CD4-positive, alpha-beta T cell treated with Interferon gamma for 1 hour (primary cell): ENCODE measurements at regions not wholly inside any gene's neighbourhood (a gene's known extent, or its start where the extent isn't known, plus 50 kb on each side); places are given as distances from the start of the nearest gene placed in this dataset.
A peak's percentile ranks its signal among the peaks of the same experiment; 100 is the strongest.

ENCODE experiments used
- DNase-seq: peaks from one replicate; pipeline ENCODE4 v3.0.0-alpha.2; 2020

DNA sequence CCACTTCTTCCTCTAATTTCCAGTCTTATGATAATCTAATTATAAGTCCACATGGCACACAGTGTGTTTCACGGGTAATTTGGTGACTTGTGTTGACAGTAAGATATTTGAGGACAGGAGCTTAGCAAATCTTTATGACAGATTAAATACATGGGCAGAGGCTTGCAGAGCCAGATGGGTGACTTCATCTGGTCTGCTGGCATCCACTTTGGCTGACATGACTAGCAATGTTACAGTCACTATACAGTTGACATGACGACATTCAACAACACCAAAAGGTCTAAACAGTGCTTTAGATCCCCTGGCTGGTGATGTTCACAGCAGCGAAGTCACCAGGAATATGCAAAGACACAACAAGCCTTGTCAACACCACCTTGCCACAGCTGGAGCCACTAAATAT lies 147.2 kb downstream of the ETS2 start:
- no peak for DNase-seq

DNA sequence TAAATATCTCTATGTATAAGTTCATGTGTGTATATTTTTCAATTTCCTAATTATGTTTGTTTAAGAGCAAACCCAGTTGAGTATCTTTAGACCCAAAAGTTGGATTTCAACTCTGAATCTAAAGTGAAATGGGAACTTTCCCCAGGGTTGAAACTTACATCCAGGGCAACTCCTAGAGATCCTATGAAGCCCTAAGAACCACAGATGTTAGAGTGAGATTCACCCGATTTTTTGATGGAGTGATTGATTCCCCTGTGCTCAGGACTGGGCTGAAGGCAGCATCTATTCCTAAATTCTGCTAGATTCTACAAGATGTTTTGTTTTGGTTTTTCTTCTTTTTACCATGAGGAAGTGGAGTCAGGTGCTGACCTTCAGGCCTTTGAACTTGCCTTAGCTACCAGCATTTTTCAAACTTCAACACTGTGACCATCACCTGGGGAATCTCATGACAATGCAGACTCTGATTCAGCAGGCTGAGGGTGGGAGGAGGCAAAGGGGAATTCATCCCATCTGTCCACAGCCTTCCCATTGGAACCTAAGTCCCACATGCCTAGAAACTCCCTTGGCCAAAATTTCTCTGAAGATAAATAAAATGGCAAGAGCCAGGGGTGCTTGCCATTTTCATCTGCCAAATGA lies 145.5 kb downstream of the ETS2 start:
- no peak for DNase-seq

DNA sequence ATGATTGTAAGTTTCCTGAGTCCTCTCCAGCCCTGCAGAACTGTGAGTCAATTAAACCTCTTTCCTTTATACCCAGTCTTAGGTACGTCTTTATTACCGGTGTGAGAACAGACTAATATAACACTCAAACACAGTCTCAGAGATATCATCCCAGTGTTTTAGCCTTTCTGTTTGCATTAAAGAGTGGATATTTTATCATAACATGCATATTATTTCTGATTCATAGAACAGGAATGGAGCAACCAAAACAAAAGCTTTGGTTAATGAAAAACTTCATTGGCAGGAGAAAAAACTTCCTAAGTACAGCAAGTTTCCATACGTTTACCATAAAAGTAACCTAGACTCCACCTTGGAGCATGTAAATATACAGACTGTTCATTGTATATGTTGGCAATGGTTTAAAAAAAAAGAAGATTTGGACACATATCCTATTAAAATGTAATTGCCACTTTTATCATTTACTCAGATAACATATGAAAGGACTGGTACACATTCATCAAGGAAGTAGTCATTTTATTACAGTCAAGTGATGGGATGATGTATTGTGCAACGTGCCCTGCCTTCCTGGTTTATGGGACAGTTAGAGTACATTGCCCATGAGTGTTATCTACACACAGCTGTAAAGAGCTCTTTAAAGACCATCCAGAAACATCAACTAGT lies 144.8 kb downstream of the ETS2 start:
- DNase-seq, result no peak

DNA sequence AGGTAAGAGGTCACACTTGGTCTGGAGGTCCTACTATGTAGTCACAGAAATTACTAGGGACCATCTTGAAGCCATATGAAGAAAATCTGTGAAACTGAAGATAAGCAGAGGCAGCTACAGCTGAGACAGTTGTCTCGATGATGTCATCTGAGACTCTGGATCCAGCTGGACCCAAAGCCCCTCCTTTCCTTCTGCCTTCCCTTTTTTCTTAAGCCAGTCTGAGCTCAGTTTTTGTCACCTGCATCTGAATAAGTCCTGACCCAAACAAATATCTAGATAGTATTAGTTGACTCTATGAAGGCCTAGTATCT lies 143.3 kb downstream of the ETS2 start:
- DNase-seq, result no peak

DNA sequence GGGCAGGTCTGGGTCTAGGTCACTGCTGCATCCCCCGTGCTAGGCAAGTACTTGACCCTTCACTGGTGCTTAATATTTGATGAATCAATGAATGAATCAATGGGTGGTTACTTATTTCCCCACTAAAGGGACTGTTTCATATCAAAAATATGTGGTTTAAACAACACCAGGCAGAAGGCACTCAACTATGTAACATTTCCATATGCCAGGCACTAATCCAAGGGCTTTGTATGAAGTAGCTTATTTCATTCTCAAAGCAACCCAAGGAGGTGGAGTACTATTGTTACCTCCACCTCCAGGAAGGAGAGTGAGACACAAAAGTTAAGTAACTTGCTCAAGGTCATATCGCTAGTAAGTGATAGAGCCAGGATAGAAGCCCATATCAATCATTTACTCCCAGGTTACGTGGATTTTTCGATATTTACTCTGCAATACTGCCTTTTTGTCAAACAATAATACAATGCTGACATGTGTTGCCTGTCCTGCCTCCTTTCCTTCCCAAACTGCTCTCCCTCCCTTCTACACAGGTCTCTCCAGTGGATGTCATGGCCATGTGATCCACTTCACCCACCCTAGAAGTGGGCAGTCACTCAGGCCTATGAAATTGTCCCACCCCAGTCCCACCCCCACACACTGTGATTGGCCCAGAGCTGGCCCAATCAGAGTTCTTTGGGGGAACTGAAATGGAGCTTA lies 142.8 kb downstream of the ETS2 start:
- no peak for DNase-seq

DNA sequence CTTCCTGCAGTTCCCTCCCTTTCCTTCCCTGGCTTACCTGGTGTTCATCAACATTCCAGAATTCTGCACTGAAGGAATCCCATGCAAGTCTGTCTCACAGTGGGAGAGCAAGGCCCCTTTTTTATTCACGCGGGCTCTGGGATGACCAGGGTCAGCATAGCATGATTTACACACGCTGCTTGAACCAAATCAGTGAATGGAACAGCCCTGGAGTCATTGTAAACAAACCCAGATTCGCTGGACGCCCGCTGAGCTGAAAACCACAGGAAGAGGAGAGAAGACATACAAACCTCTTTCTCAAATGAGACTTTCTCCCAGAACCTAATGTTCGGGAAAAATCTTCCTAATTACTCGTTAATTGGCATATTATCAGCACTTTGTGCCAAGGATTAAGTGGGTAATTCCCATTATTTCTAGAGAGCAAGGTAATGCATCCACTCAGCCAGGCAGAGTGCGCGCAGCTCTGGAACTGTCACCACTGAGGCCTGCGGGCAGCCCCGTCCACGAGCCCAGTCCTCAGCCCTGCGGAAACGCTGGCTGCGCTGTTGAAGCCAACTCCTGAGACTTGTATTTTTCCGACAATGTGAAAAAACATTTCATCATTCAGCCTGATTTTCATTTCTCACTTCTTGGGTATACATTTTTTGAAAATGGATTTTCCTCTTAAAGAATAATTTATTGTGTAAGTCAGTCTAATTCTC lies 140.0 kb downstream of the ETS2 start:
- no peak for DNase-seq

DNA sequence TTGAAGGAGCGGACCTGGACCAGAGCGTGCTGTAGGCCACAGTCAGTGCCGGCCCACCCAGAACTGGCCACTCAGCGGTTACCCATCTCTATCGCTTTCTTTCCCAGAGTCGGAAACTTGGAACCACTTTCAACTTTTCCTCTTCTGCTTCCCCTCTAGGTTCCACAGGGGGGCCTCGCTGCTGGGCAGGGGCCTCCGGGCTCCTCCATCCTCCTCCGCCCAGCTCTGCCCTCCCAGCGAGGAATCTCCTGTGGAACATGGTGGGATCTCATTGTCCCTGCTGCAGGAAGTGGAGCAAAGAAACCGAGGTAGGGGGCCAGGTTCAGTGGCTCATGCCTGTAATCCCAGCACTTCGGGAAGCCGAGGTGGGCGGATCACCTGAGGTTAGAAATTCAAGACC lies 139.2 kb downstream of the ETS2 start:
- no peak for DNase-seq

DNA sequence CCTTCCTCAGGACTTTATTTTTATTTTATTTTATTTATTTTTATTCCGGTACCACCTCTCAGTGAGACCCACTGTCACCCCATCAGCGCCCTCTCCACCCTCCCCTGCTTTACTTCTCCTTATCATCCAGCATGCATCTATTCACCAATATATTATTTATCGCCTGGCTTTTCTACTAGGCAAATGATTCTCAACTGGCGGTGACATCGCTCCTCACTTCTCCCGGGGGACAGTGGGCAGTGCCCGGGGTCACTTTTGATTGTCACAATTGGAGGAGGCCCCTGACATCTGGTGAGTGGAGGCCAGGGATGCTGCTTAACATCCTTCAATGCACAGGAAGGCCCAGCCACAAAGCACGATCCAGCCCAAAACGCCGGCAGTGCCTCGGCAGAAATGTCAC lies 138.7 kb downstream of the ETS2 start:
- DNase-seq, result no peak

DNA sequence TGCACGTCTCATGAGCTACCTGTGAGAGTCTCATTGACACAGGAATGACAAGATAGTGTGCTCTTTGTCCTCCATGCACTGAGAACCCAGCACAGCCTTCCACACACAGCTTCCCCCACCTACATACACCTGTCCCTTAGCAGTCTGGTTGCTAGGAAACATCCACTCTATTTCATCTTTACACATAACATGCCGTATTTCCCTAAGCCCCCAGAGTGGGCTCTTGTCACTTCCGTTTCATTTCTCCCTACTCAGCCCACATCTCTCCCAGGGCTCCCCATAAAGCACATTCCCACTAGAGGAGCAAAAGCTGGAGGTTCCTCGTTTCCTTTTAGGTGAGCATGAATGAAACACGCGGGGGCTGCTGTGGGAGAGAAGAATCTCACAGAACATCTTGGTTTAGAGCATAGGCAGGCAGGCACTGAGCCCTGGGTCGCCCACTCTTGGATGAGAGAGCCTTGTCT lies 137.1 kb downstream of the ETS2 start:
- no peak for DNase-seq

DNA sequence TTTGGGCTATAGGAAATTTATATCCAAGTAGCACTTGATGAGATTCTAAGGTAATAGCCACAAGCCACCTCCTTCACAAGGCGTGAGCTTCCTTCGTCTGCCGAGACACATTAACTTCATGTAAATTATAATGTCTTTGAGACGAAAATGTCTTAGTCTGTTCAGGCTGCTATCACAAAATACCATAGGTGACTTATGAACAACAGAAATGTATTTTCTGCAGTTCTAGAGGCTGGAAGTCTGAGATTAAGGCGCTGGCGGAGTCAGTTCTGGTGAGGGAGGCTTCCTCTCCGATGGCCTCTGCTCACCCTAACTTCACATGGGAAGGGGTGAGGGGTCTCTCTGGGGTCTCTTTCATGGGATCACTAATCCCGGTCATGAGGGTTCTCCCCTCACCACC lies 133.0 kb downstream of the ETS2 start:
- DNase-seq, result no peak

DNA sequence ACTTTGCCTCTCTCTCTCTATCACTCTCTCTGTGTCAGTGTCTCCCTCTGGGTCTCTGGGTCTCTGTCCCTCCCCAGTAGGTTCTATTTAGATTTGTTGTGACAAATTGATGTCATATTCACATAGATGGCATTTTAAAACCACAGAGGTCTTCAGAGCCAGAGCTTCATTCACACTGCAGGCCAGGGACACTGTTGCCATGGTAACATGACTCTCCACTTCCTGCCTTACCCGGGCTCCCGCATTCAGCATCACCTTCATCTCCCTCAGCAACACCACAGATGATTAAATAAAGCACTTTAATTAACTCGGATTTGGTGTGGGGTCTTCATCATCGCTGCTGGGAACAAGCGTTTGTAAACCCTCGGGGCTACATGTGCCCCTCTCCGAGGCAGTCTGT lies 132.6 kb downstream of the ETS2 start:
- peak; percentile 45 for DNase-seq

DNA sequence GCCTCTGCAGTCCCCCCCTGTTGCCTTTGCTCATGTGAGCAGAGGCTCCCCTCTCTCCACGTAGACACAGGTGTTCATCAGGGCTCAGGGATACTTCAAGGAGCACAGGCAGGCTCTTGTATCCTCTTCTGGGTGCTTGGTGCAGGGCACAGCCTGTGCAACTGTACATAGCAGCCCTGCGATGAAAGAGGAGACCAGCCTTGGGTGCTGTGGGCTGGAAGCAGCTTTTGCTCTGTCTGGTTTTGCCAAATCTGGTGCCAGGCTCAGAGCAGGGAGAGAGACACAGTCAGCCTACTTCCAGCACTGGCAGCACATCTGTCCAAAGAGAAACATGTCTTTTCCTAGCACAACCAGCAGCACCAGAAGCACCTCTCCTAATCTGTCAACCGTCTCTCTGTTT lies 132.1 kb downstream of the ETS2 start:
- DNase-seq, result no peak

DNA sequence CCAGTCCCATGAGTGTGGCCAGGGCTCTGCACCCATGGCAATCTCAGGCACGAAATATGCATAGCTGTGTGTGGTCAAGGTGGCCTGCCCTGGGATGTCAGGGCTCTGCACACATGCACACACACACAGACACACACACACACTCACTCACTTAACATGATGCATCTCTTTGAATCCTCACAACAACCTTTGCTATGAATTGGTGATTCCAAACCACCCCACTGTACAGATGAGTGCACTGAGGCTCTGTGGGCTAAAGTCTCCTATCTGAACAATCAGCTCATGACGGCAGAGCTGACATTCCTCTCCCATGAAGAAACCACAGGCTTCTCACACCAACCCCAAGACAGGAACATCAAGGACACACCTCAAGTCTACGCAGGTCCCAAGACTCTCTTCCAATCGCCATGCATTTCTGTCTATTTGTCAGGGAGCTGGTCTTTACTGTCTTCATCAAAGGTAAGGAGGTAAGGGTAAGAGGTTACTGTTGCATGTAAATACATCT lies 131.6 kb downstream of the ETS2 start:
- DNase-seq, result no peak

DNA sequence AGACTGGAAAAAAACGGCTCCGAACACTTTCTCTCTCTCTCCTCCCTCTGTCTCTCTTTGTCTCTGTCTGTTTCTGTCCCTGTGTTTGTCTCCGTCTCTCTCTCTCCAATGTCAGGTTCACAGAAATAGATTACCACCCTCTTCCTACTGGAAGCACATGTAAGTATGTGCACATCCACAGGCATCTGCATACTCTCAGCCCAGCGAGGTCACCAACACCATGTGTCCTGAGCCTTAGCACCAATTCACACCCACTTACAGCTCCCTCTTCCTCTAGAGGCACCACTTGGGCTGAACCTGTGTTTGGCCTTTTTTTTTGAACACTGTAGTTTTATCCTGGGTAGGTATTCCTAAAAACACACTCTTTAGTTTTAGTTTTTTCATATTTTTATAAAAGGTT lies 130.5 kb downstream of the ETS2 start:
- no peak for DNase-seq

DNA sequence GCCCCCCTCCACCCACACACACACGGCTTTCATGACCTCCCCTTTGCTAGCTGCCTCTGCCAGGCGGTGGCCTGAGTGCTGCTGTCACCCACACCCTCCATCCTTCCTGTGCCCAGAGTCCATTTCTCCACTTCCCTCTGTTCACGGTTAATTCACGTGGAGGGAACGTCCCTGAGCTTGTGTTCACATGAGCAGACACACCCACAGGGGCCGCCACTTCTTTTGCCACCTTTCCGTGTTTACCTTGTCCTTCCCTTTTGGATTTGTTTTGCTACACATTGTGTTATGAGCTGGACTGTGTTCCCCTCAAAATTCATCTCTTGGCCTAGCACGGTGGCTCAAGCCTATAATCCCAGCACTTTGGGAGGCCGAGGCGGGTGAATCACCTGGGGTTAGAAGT lies 128.0 kb downstream of the ETS2 start:
- DNase-seq, result no peak

DNA sequence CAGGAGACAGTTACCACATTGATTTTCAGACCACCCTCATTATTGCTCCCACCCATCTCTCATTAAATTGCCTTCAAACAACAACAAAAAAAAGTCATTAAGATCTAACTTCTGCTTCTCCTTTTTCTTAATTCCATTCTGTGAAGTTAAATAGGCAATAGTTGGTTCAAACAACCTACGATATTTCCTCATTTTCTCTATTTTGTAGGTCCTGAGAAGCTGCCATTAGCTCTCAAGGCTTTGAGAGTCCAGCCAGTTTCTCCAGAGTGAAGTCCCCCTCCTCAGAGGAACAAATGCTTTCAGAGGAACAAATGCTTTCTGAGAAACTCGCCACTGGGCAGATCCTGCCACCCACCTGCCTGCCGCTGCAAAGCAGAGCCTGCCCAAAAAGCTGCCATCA lies 125.6 kb downstream of the ETS2 start:
- no peak for DNase-seq

DNA sequence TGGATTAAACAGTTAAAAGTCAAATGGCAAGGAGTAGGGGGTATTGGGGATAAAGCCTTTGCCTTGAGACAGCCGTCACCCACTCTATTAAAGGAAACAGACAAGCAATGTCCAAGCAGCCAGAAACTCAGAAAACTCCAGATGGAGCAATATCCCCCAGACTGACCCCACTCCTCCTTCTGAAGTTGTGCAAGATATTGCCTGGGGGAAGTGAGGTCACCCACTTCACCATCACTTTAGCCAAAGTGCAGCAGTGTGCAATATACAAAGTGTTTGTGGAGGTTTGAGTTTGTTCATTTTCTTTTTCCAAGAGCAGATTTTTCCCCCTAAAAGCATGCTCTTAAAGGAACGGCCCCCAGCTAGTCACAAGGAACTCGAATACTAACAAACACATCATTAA lies 125.1 kb downstream of the ETS2 start:
- peak; percentile 52 for DNase-seq

DNA sequence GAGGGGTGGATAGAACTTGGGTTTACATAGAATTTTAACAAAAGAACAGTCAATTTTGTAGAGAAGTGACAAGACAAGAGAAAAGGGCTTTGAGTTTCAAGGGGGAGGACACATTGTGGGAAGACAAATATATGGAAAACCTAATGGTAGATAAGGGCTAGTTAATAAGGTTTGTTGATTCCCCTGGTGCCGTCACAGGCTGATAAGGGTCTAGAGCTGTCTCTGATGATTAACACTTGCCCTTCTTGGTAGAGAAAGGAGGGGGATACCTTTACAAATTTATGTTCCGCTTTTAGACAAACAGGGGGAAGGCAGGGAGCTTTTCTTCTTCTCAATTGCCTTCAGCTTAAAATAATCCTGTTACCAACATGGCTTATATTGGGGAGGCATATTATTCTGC lies 124.3 kb downstream of the ETS2 start:
- no peak for DNase-seq

DNA sequence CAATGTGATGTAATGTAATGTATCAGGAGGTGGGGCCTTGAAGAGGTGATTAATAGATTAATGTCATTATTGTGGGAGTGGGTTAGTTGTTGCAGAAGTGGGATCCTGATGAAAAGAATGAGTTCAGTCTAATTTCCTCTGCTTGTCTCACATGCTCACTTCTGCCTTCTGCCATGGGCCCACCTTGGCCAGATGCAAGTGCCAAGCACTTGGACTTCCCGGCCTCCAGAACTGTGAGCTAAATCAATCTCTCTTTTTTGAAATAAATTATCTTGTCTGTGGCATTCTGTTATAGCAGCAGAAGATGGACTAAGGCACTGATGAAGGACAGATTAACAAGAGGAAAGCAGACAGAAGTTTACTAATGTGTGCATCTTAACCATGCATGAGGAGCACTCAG lies 123.9 kb downstream of the ETS2 start:
- DNase-seq, result no peak

DNA sequence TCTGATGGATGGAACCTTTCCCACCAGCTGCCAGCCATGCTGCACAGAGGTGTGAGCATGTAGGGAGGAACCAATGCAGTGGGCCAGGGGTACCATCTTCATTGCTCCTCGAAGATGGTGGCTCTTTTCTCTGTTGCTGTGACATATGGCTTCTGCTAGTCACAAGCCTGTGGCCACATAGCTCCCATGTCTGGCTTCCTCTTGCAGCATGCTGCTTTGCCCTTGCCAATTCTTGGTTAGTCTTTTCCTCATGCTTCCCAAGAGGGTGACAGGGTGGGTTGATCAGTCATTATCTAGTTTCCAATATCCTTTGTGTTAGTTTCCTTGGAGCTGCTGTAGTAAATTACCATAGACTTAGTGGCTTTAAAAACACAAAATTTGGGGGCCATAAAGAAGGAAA lies 123.4 kb downstream of the ETS2 start:
- no peak for DNase-seq

DNA sequence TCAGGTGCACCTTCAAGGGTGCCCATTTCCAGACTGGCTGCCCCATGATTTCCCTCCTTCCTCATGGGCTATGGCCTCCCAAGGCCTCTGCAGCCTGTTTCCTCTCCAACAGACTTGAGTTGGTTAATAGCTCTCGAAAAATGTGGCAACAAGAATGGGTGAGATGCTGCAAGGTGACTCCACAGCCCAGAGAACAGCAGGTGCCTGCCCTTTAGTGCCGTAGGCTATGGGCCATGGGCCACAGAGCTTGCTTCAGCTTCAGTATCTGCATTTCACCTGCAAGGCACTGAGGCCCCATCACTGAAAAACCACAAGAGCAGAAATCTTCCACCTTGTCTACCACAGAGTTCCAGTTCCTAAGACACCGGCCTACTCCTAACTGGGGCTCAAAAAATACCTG lies 122.0 kb downstream of the ETS2 start:
- DNase-seq, result no peak

DNA sequence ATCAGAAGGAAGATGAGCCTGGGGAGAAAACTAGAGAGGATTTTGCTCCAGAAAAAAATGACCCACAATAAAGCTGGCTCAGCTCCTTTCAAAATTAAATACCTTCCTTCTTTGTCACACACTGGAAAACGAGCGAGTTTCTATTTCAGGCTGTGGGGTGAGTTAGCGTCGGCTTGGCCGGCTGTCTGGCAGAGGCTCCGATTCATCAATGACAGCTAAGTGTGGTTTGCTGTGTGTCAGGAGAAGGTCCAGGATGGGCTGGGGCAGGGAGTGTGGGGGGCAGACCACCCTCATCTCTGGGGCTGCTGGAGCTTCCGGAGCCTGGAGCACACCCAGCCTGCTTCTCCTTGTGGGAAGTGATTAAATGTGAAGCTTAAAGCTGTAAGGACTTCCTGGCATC lies 120.2 kb downstream of the ETS2 start:
- DNase-seq, result no peak

DNA sequence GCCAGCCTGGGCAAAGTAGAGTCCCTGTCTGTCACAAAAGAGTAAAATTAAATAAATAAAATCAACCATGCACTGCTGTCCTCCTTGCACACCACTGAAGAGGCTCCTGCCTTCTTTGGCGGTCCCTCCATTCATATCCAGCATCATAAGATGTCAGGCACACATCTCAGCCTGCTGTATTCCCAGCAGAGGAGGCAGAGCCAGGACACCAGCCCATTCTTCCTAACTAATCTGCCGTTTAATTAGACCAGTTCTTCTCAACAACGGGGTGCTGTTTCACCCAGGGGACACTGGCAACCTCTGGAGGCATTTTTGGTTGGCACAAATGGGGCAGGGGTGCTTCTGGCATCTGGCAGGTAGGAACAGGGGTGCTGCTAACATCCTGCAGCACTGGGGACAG lies 119.7 kb downstream of the ETS2 start:
- no peak for DNase-seq

DNA sequence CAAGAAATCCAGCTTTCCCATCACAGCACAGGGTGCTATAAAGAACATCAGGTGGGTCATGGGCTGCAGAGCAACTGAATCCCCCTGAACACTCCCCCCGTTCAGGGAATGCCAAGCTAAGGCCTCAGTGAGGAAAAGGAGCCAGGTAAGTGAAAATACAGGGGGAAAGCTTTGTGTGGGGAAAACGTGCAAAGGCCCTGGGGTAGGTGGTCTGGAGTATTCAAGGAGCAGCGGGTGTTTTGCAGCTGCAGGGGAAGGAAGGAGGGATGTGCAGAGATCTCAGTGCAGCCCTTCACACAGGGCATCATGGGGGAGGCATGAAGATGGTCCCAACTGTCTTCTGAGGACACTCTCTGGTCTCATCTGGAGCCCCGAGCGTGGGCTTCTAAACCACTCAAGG lies 119.2 kb downstream of the ETS2 start:
- no peak for DNase-seq
